GM12878 (cell line): ENCODE measurements at regions not wholly inside any gene's neighbourhood (a gene's known extent, or its start where the extent isn't known, plus 50 kb on each side); places are given as distances from the start of the nearest gene placed in this dataset.

Experiments used
- ATAC-seq: fragments of 200-7000 bp; cut with Tn5 transposase; 3 replicates; pipeline ENCODE4 v1.9.1; 2020; ENCODE audit warnings: mild to moderate bottlenecking, moderate library complexity
- BruUV-seq: library from RNA; stranded (reverse); fragments of 400-500 nt; replicated peaks from 2 replicates; lab custom pipeline; 2021; lab: Mats Ljungman, UMichigan
- CTCF ChIA-PET: fragments of 300-600 bp; sonication (Branson Sonifier 250); formaldehyde crosslinking; extraction: SDS; loops from one replicate; lab custom pipeline; 2021; ENCODE audit warnings: inconsistent platforms; lab: Yijun Ruan, JAX
- POLR2A ChIA-PET: fragments of 350-600 bp; formaldehyde crosslinking; extraction: SDS; loops from one replicate; lab custom pipeline; 2021; ENCODE audit warnings: inconsistent platforms; lab: Charles Lee
- RAD21 ChIA-PET: fragments of 300-600 bp; sonication (Branson Sonifier 250); formaldehyde crosslinking; loops from one replicate; lab custom pipeline; 2023; ENCODE audit warnings: antibody characterized with exemption; ENCODE audit not compliant: unreplicated experiment; lab: Charles Lee
- SMC1A ChIA-PET: fragments of 300-600 bp; sonication (Branson Sonifier 250); formaldehyde crosslinking; loops from one replicate; lab custom pipeline; 2023; ENCODE audit not compliant: unreplicated experiment, uncharacterized antibody; lab: Charles Lee
- DNase-seq: peaks from one replicate; pipeline ENCODE4 v3.0.0-alpha.2; 2011; ENCODE audit warnings: low read depth, low spot score
- FAIRE-seq: peaks from 3 replicates; lab custom pipeline; 2011; peaks lifted over from hg19 to GRCh38; lab: Jason Lieb, UNC
- H2AFZ ChIP-seq: 2 replicates; pipeline ENCODE4 v1.6.0; 2011; ENCODE audit warnings: low read depth, low read length, control low read depth; ENCODE audit not compliant: control insufficient read depth
- H3K27ac ChIP-seq: 2 replicates; pipeline ENCODE4 v1.5.1; 2011; ENCODE audit warnings: control low read depth; ENCODE audit not compliant: control insufficient read depth, insufficient read depth
- H3K27me3 ChIP-seq, 2 experiments: replicated peaks in 1 of 2; 2 replicates each; pipeline versions ENCODE4 v1.6.0 to v1.6.1; 2011; ENCODE audit warnings: low read length in 1 of 2; ENCODE audit not compliant: control insufficient read depth in 2 of 2, insufficient read depth in 2 of 2
- H3K36me3 ChIP-seq, 2 experiments: 2 replicates each; pipeline ENCODE4 v1.5.1; 2011; ENCODE audit warnings: low read length in 1 of 2; ENCODE audit not compliant: control insufficient read depth in 2 of 2, insufficient read depth in 2 of 2
- H3K4me1 ChIP-seq: 2 replicates; pipeline ENCODE4 v1.6.1; 2011; ENCODE audit warnings: mild to moderate bottlenecking, low read length, moderate library complexity, mixed read lengths; ENCODE audit not compliant: control insufficient read depth, insufficient read depth
- H3K4me2 ChIP-seq: 2 replicates; pipeline ENCODE4 v1.6.0; 2011; ENCODE audit warnings: control low read depth; ENCODE audit not compliant: control insufficient read depth, insufficient read depth
- H3K4me3 ChIP-seq: fragments of 200-600 bp; sonication (generic); 2 replicates; pipeline ENCODE4 v1.5.1; 2016
- H3K79me2 ChIP-seq: 2 replicates; pipeline ENCODE4 v1.6.0; 2011; ENCODE audit warnings: low read length; ENCODE audit not compliant: control insufficient read depth, insufficient read depth
- H3K9ac ChIP-seq: 2 replicates; pipeline ENCODE4 v1.8.0; 2011; ENCODE audit warnings: low read length, control low read depth, mixed read lengths; ENCODE audit not compliant: control insufficient read depth, insufficient read depth
- H3K9me3 ChIP-seq: replicated peaks from 3 replicates; pipeline ENCODE4 v1.5.1; 2011; ENCODE audit warnings: mild to moderate bottlenecking, low read length; ENCODE audit not compliant: control insufficient read depth, insufficient read depth
- H4K20me1 ChIP-seq: 2 replicates; pipeline ENCODE4 v1.6.0; 2011; ENCODE audit not compliant: control insufficient read depth, insufficient read depth
- BRCA1 ChIP-seq: IDR thresholded peaks from 2 replicates; pipeline ENCODE4 v1.6.1; 2011; ENCODE audit warnings: low read depth, low read length, improper control_type of control experiment
- CBX5 ChIP-seq: sonication (generic); IDR thresholded peaks from 2 replicates; pipeline ENCODE4 v1.6.1; 2016; ENCODE audit warnings: low read depth, moderate library complexity, mild to moderate bottlenecking, inconsistent platforms
- HDGF ChIP-seq: fragments of 450-650 bp; IDR thresholded peaks from 2 replicates; pipeline ENCODE4 v1.6.1; 2016; ENCODE audit warnings: antibody characterized with exemption
- NFXL1 ChIP-seq: fragments of 450-650 bp; IDR thresholded peaks from 2 replicates; pipeline ENCODE4 v1.6.1; 2017; ENCODE audit warnings: antibody characterized with exemption, mild to moderate bottlenecking, borderline replicate concordance
- NR2C1 ChIP-seq: fragments of 450-650 bp; IDR thresholded peaks from 2 replicates; pipeline ENCODE4 v1.6.1; 2017; ENCODE audit warnings: antibody characterized with exemption, mild to moderate bottlenecking, moderate library complexity
- SREBF2 ChIP-seq: IDR thresholded peaks from 2 replicates; pipeline ENCODE4 v1.6.1; 2012; ENCODE audit warnings: mild to moderate bottlenecking, low read length
- WGBS: methylation state at CpG from one replicate; pipeline ENCODE4 v1.1.6; 2016; ENCODE audit warnings: low lambda C conversion rate; ENCODE audit not compliant: insufficient replicate concordance, insufficient coverage; ENCODE audit errors: missing lambda C conversion rate; 5-methylcytosine and 5-hydroxymethylcytosine counted together
- in situ Hi-C: fragments of 300-500 bp; cut with MboI; formaldehyde crosslinking; loops from 9 replicates; pipeline ENCODE4 v1.14.3; 2018; ENCODE audit warnings: mixed read lengths
- intact Hi-C: fragments of 100-400 bp; cut with micrococcal nuclease; formaldehyde crosslinking; loops from one replicate; pipeline ENCODE4 v1.14.2; 2022; ENCODE audit not compliant: unreplicated experiment
- TF ChIP-seq, protein P1 (sequence below): IDR thresholded peaks from 2 replicates; pipeline ENCODE4 v1.6.1; 2012; ENCODE audit warnings: mild to moderate bottlenecking, low read depth, low read length
- TF ChIP-seq, protein P2 (sequence below): IDR thresholded peaks from 2 replicates; pipeline ENCODE4 v1.6.1; 2011; ENCODE audit warnings: borderline replicate concordance, low read depth, mild to moderate bottlenecking, moderate library complexity, mixed read lengths, low read length; ENCODE audit not compliant: insufficient read depth; ENCODE audit errors: extremely low read length

DNA sequence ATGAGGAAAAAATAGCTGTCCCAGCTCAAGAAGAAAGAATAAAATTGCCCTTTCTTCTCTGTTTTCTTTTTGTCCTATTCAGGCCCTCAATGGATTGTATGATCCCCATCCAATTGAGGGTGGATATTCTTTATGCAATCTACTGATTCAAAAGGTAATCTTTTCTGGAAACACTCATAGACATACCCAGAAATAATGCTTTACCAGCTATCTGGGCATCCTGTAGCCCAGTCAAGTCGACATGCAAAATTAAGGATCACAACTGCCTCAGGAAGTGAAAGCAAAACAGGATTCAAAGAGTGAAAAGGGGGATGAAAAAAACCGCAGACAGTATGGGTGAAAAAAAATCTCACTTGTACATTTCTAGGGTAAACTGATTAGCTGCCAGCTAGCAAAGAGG lies 410.1 kb downstream of the TBC1D32 start:
- Histone ChIP-seq H3K4me3 (no peak overlapping the region), H3K9ac (no peak overlapping the region), H3K27ac (no peak overlapping the region), H3K79me2 (no peaks in the 10 kb centered on the region), H2AFZ (no peak overlapping the region), H3K27me3 (no peaks in the 10 kb centered on the region), H3K4me1 (no peaks in the 10 kb centered on the region), H3K4me2 (no peak overlapping the region), H3K36me3 (no peaks in the 10 kb centered on the region), H3K9me3 (no peaks in the 10 kb centered on the region), H4K20me1 (no peaks in the 10 kb centered on the region)
- DNase-seq: no peak
- in situ Hi-C loops (no loop called here), intact Hi-C loops (no loop called here)
- ChIA-PET CTCF (no interaction called here), SMC1A (no interaction called here), POLR2A (no interaction called here), RAD21 (no interaction called here)
- WGBS: 8% methylated on average over 2 of the region's 2 CpGs
- BruUV-seq: no TSS peak
- TF ChIP-seq HDGF (no peak), SREBF2 (no peak), NR2C1 (no peak), NFXL1 (no peak)
- TF ChIP-seq, protein P1, sequence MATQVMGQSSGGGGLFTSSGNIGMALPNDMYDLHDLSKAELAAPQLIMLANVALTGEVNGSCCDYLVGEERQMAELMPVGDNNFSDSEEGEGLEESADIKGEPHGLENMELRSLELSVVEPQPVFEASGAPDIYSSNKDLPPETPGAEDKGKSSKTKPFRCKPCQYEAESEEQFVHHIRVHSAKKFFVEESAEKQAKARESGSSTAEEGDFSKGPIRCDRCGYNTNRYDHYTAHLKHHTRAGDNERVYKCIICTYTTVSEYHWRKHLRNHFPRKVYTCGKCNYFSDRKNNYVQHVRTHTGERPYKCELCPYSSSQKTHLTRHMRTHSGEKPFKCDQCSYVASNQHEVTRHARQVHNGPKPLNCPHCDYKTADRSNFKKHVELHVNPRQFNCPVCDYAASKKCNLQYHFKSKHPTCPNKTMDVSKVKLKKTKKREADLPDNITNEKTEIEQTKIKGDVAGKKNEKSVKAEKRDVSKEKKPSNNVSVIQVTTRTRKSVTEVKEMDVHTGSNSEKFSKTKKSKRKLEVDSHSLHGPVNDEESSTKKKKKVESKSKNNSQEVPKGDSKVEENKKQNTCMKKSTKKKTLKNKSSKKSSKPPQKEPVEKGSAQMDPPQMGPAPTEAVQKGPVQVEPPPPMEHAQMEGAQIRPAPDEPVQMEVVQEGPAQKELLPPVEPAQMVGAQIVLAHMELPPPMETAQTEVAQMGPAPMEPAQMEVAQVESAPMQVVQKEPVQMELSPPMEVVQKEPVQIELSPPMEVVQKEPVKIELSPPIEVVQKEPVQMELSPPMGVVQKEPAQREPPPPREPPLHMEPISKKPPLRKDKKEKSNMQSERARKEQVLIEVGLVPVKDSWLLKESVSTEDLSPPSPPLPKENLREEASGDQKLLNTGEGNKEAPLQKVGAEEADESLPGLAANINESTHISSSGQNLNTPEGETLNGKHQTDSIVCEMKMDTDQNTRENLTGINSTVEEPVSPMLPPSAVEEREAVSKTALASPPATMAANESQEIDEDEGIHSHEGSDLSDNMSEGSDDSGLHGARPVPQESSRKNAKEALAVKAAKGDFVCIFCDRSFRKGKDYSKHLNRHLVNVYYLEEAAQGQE: no peak
- no peak for FAIRE-seq
- no peak for ATAC-seq

DNA sequence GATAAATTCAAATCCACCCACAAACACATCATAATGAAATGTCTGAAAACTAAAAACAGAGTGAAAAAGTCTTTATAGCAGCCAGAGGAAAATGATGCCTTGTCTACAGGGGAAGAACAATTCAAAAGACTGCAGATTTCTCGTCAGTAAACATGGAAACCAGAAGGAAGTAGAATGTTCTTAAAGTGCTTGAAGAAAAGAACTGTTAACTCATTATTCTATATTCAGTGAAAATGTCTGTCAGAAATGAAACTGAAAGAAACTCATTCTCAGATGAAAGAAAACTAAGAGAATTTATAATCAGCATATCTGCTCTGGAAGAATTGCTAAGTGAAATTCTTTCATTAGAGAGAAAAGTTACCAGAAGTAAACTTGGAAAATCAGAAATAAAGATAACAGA lies 416.1 kb downstream of the TBC1D32 start:
- POLR2A ChIA-PET: no interaction called here
- H3K4me2 ChIP-seq: no peak overlapping the region
- H3K4me3 ChIP-seq: no peak overlapping the region
- RAD21 ChIA-PET: no interaction called here
- H3K9me3 ChIP-seq: no peaks in the 10 kb centered on the region
- H3K9ac ChIP-seq: no peak overlapping the region
- CTCF ChIA-PET: no interaction called here
- H3K4me1 ChIP-seq: no peaks in the 10 kb centered on the region
- peak; percentile 64 for FAIRE-seq
- ATAC-seq: no peak; the same call in 1 of the 3 replicates
- intact Hi-C loops (no loop called here), in situ Hi-C loops (no loop called here)
- no TSS peak for BruUV-seq
- TF ChIP-seq CBX5: 0 out of 2 replicates have a peak, but pooled peaks have one; percentile 25
- TF ChIP-seq, protein P2, sequence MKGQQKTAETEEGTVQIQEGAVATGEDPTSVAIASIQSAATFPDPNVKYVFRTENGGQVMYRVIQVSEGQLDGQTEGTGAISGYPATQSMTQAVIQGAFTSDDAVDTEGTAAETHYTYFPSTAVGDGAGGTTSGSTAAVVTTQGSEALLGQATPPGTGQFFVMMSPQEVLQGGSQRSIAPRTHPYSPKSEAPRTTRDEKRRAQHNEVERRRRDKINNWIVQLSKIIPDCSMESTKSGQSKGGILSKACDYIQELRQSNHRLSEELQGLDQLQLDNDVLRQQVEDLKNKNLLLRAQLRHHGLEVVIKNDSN: no peak
- no peak for TF ChIP-seq BRCA1
- no peak overlapping the region for H3K27ac ChIP-seq
- 14% methylated on average over 1 of the region's 1 CpG for WGBS
- H2AFZ ChIP-seq: no peak overlapping the region
- H3K79me2 ChIP-seq: no peaks in the 10 kb centered on the region
- no peaks in the 10 kb centered on the region for H4K20me1 ChIP-seq
- no peak for DNase-seq
- no peaks in the 10 kb centered on the region for H3K36me3 ChIP-seq
- no peaks in the 10 kb centered on the region for H3K27me3 ChIP-seq
- SMC1A ChIA-PET: no interaction called here
